Naive thymus-derived CD4-positive, alpha-beta T cell (primary cell): ENCODE measurements at regions not wholly inside any gene's neighbourhood (a gene's known extent, or its start where the extent isn't known, plus 50 kb on each side); places are given as distances from the start of the nearest gene placed in this dataset.

Experiments
- ATAC-seq: fragments of 150-1000 bp; cut with Tn5 transposase; 2 replicates; pipeline ENCODE4 v1.10.0; 2021; ENCODE audit warnings: mild to moderate bottlenecking, moderate library complexity
- CTCF ChIA-PET: fragments of 350-600 bp; sonication (Branson Sonifier 250); formaldehyde crosslinking; loops from one replicate; lab custom pipeline; 2021; ENCODE audit warnings: antibody characterized with exemption; lab: Charles Lee
- POLR2A ChIA-PET: fragments of 350-600 bp; sonication (Branson Sonifier 250); formaldehyde crosslinking; loops from one replicate; lab custom pipeline; 2021; ENCODE audit warnings: antibody characterized with exemption, inconsistent platforms; lab: Charles Lee
- DNase-seq, 9 donors: peaks; one replicate each; pipeline versions ENCODE4 v3.0.0 to v3.0.0-alpha.2; 2020 to 2022; ENCODE audit warnings: mixed read lengths in 1 of 9
- H3K27ac ChIP-seq: one replicate; pipeline ENCODE4 v1.7.0; 2013; ENCODE audit warnings: mild to moderate bottlenecking, low read depth, low read length, moderate library complexity
- H3K27me3 ChIP-seq, 2 donors: one replicate each; pipeline ENCODE4 v1.7.0; 2013; ENCODE audit warnings: low read length in 2 of 2, mild to moderate bottlenecking in 2 of 2, moderate library complexity in 2 of 2; ENCODE audit not compliant: control insufficient read depth in 2 of 2, insufficient read depth in 2 of 2
- H3K36me3 ChIP-seq, 3 experiments: 1 replicate in 2 of 3; 2 replicates in 1 of 3; pipeline ENCODE4 v1.7.0; 2013; ENCODE audit warnings: low read length in 3 of 3, mild to moderate bottlenecking in 3 of 3, moderate library complexity in 1 of 3; ENCODE audit not compliant: insufficient read depth in 3 of 3, control insufficient read depth in 2 of 3
- H3K4me1 ChIP-seq, 2 donors: one replicate each; pipeline ENCODE4 v1.7.0; 2013; ENCODE audit warnings: low read length in 2 of 2, mild to moderate bottlenecking in 2 of 2, moderate library complexity in 1 of 2; ENCODE audit not compliant: control insufficient read depth in 2 of 2, insufficient read depth in 2 of 2
- H3K4me3 ChIP-seq: 2 replicates; pipeline ENCODE4 v1.7.0; 2013; ENCODE audit warnings: mild to moderate bottlenecking, low read length
- H3K9me3 ChIP-seq, 3 experiments: 1 replicate in 2 of 3; 2 replicates in 1 of 3; pipeline ENCODE4 v1.7.0; 2013; ENCODE audit warnings: low read length in 3 of 3; ENCODE audit not compliant: control insufficient read depth in 2 of 3
- H3K27ac Mint-ChIP-seq, 9 donors: one replicate each; pipeline ENCODE4 v1.8.0; 2020 to 2022; ENCODE audit warnings: mixed read lengths in 9 of 9, mild to moderate bottlenecking in 8 of 9, moderate library complexity in 5 of 9, inconsistent platforms in 2 of 9
- H3K27me3 Mint-ChIP-seq, 5 donors: one replicate each; pipeline ENCODE4 v1.8.0; 2021 to 2022; ENCODE audit warnings: mixed read lengths in 5 of 5, mild to moderate bottlenecking in 1 of 5
- H3K36me3 Mint-ChIP-seq, 5 donors: one replicate each; pipeline ENCODE4 v1.8.0; 2020 to 2022; ENCODE audit warnings: mixed read lengths in 5 of 5, mild to moderate bottlenecking in 3 of 5, inconsistent platforms in 1 of 5
- H3K4me1 Mint-ChIP-seq, 7 donors: one replicate each; pipeline ENCODE4 v1.8.0; 2020 to 2022; ENCODE audit warnings: mixed read lengths in 7 of 7, mild to moderate bottlenecking in 3 of 7, inconsistent platforms in 1 of 7
- H3K4me3 Mint-ChIP-seq, 10 donors: one replicate each; pipeline ENCODE4 v1.8.0; 2020 to 2022; ENCODE audit warnings: mild to moderate bottlenecking in 10 of 10, mixed read lengths in 10 of 10, moderate library complexity in 6 of 10, inconsistent platforms in 2 of 10
- H3K9me3 Mint-ChIP-seq, 11 donors: one replicate each; pipeline ENCODE4 v1.8.0; 2020 to 2022; ENCODE audit warnings: mixed read lengths in 11 of 11, mild to moderate bottlenecking in 4 of 11, inconsistent platforms in 1 of 11, moderate library complexity in 1 of 11
- intact Hi-C, 2 donors: fragments of 100-400 bp; cut with micrococcal nuclease; formaldehyde crosslinking; loops; one replicate each; pipeline ENCODE4 v1.15.1; 2023

DNA sequence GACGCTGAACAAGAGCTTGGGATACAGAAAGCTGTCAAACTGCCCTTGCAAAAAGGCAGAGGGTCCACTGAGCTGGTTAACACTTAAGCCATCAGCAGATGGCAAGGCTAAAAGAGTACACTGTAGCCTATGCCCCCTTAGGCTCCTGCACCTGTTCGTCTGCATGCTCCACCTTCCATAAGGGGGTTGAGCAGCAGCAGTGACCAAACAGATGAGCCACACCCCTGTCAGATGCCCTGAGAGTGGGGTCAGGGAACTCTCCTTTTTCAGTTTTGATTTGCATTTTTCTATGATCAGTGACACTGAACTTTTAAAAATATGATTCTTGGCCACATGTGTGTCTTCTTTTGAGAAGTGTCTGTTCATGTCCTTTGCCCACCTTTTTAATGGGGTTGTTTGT is 402.5 kb upstream of the FAM98A start:
- CTCF ChIA-PET = no interaction called here
- H3K4me3 Mint-ChIP-seq = no peak overlapping the region

DNA sequence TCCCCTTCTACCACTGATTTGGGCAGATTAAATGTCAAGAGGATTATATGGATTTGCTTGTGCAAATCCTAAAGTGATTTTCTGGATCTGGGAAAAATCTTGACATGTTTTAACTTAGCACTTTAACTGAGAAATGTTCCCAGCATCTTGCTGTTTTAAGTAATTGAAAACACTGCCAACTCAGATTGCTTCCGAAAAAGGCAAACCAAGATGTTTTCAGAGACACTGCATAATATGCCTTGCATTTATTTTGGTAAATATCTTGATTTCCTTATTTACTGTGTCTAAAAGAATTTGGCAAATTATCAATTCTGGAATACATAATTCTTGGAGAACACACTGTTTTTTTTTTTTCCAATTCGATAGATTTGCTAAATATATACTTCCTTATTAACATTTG is 385.0 kb upstream of the FAM98A start:
- H3K9me3 Mint-ChIP-seq = peaks cover 0 to 19% (median 8%) of the 10 kb centered on the region in 11 donors
- H3K27ac Mint-ChIP-seq = no peak overlapping the region
- H3K36me3 Mint-ChIP-seq = no peaks in the 10 kb centered on the region
- no peaks in the 10 kb centered on the region for H3K36me3 ChIP-seq
- H3K27ac ChIP-seq = no peak overlapping the region
- ChIA-PET CTCF (no interaction called here), POLR2A (no interaction called here)
- no peaks in the 10 kb centered on the region for H3K27me3 ChIP-seq
- H3K4me3 Mint-ChIP-seq = no peak overlapping the region
- intact Hi-C loops = no loop called here
- no peaks in the 10 kb centered on the region for H3K9me3 ChIP-seq
- no peaks in the 10 kb centered on the region for H3K4me1 Mint-ChIP-seq
- peaks cover 0 to 7% (median 0%) of the 10 kb centered on the region in 5 donors for H3K27me3 Mint-ChIP-seq
- ATAC-seq = no peak
- H3K4me3 ChIP-seq = no peak overlapping the region
- no peaks in the 10 kb centered on the region for H3K4me1 ChIP-seq
- DNase-seq = no peak

More for the DNA sequence above, 402.5 kb upstream of the FAM98A start:
- intact Hi-C loops = no loop called here
- Histone ChIP-seq H3K4me3 (no peak overlapping the region), H3K9me3 (peaks cover 0 to 10% (median 0%) of the 10 kb centered on the region in 3 experiments), H3K36me3 (no peaks in the 10 kb centered on the region), H3K27ac (no peak overlapping the region), H3K4me1 (no peaks in the 10 kb centered on the region), H3K27me3 (no peaks in the 10 kb centered on the region)
- Mint-ChIP-seq H3K4me1 (no peaks in the 10 kb centered on the region), H3K27me3 (no peaks in the 10 kb centered on the region), H3K36me3 (no peaks in the 10 kb centered on the region), H3K27ac (no peak overlapping the region), H3K9me3 (peaks cover 0 to 28% (median 14%) of the 10 kb centered on the region in 11 donors)
- POLR2A ChIA-PET = no interaction called here
- ATAC-seq (no peak), DNase-seq (no peak)

DNA sequence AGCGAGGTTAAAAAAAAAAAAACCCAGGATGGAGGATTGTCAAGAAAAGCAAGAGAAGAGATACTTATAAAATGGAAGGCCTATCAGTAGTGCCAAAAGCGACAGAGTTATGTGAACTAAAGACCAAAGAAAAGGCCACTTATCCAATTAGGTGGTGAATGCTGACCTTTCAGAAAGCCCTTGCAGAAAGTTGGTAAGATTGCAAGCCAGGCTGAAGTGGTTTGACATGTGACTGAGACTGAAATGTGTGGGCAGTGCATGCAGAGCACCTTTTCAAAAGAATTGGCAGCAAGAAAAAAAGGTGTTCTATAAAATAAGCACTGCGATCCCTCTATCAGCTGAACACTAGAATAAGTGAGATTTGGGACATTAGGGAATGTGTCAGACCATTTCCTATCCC is 379.4 kb upstream of the FAM98A start:
- Histone ChIP-seq H3K9me3 (no peaks in the 10 kb centered on the region), H3K4me3 (no peak overlapping the region), H3K27ac (no peak overlapping the region), H3K36me3 (no peaks in the 10 kb centered on the region), H3K27me3 (no peaks in the 10 kb centered on the region), H3K4me1 (no peaks in the 10 kb centered on the region)
- Mint-ChIP-seq H3K4me3 (no peak overlapping the region), H3K36me3 (no peaks in the 10 kb centered on the region), H3K4me1 (no peaks in the 10 kb centered on the region), H3K9me3 (peaks cover 1 to 15% (median 9%) of the 10 kb centered on the region in 11 donors), H3K27me3 (peaks cover 0 to 7% (median 0%) of the 10 kb centered on the region in 5 donors), H3K27ac (no peak overlapping the region)
- ChIA-PET POLR2A (no interaction called here), CTCF (no interaction called here)
- intact Hi-C loops = no loop called here
- ATAC-seq (no peak), DNase-seq (no peak)

DNA sequence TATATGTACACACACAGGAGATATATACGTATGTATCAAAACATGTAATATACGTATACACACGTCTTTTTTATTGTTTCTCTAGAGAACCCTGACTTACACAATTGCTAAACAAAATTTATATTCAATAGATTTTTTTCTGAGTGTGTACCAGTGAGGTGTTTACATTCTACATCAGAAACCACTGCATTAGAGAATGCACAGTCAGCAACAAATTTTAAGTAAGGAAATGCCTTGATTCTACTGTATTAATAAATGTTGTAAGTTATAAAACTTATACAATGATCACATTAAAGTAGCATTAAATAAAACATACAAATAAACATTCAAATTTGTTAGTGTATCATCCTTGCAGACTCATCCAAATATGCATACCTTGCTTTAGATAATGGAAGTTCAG is 376.4 kb upstream of the FAM98A start:
- peaks cover 1 to 13% (median 5%) of the 10 kb centered on the region in 11 donors for H3K9me3 Mint-ChIP-seq
- no peaks in the 10 kb centered on the region for H3K36me3 ChIP-seq
- H3K27ac Mint-ChIP-seq = no peak overlapping the region
- H3K27me3 Mint-ChIP-seq = peaks cover 0 to 4% (median 0%) of the 10 kb centered on the region in 5 donors
- H3K9me3 ChIP-seq = no peaks in the 10 kb centered on the region
- H3K4me3 ChIP-seq = no peak overlapping the region
- no peaks in the 10 kb centered on the region for H3K27me3 ChIP-seq
- DNase-seq (no peak), ATAC-seq (no peak)
- H3K4me3 Mint-ChIP-seq = no peak overlapping the region
- no peaks in the 10 kb centered on the region for H3K4me1 Mint-ChIP-seq
- intact Hi-C loops = no loop called here
- no peaks in the 10 kb centered on the region for H3K4me1 ChIP-seq
- no peak overlapping the region for H3K27ac ChIP-seq
- no peaks in the 10 kb centered on the region for H3K36me3 Mint-ChIP-seq
- POLR2A ChIA-PET = no interaction called here
- CTCF ChIA-PET = no interaction called here

DNA sequence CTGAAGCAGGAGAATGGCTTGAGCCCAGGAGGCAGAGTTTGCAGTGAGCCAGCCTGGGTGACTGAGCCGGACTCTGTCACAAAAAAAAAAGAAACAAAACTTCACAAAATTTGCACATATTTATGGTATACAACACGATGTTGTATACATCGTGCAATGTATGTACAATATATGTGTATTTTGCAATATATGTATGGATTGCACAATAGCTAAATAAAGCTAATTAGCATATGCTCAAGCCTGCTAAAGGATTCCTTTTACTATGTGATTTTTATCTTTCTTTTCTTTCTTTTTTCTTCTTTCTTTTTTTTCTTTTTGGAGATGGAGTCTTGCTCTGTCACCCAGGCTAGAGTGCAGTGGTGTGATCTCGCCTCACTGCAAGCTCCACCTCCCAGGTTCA is 368.0 kb upstream of the FAM98A start:
- H3K4me1 Mint-ChIP-seq = no peaks in the 10 kb centered on the region

DNA sequence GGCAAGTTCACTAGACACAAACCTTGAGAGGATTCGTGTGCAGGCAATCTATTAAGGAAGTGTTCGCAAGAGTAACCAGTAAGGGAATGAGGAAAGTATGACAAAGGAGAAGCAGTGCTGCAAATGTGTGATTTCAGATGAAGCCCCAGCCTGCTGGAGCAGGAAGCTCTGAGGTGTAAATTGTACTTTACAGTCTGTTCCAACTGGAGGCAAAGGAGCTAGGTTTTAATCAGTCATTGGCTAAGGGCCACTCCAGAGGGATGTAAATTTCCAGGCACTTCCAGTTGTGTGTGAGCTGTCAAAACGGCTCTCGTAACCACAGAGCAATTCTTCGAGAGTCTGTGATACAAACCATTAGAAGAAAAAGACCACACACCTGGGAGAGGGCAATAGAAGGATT is 359.5 kb upstream of the FAM98A start:
- Mint-ChIP-seq H3K9me3 (peaks cover 0 to 4% (median 0%) of the 10 kb centered on the region in 11 donors), H3K27ac (no peak overlapping the region), H3K36me3 (no peaks in the 10 kb centered on the region), H3K4me3 (no peak overlapping the region), H3K4me1 (no peaks in the 10 kb centered on the region), H3K27me3 (peaks cover 0 to 14% (median 0%) of the 10 kb centered on the region in 5 donors)
- Histone ChIP-seq H3K27me3 (no peaks in the 10 kb centered on the region), H3K4me3 (no peak overlapping the region), H3K27ac (no peak overlapping the region), H3K9me3 (no peaks in the 10 kb centered on the region), H3K36me3 (no peaks in the 10 kb centered on the region), H3K4me1 (no peaks in the 10 kb centered on the region)
- no peak for ATAC-seq
- intact Hi-C loops = no loop called here
- DNase-seq = no peak
- ChIA-PET CTCF (no interaction called here), POLR2A (no interaction called here)

More for the DNA sequence above, 368.0 kb upstream of the FAM98A start:
- no peaks in the 10 kb centered on the region for H3K36me3 Mint-ChIP-seq
- H3K27ac ChIP-seq = no peak overlapping the region
- no peaks in the 10 kb centered on the region for H3K36me3 ChIP-seq
- intact Hi-C loops = no loop called here
- H3K9me3 Mint-ChIP-seq = peaks cover 0 to 8% (median 0%) of the 10 kb centered on the region in 11 donors
- no peak for ATAC-seq
- ChIA-PET CTCF (no interaction called here), POLR2A (no interaction called here)
- peaks cover 0 to 4% (median 0%) of the 10 kb centered on the region in 5 donors for H3K27me3 Mint-ChIP-seq
- H3K4me3 Mint-ChIP-seq = no peak overlapping the region
- H3K4me3 ChIP-seq = no peak overlapping the region
- no peaks in the 10 kb centered on the region for H3K4me1 ChIP-seq
- peaks cover 0 to 3% of the 10 kb centered on the region in 2 donors for H3K27me3 ChIP-seq
- DNase-seq = no peak
- H3K9me3 ChIP-seq = no peaks in the 10 kb centered on the region
- no peak overlapping the region for H3K27ac Mint-ChIP-seq

DNA sequence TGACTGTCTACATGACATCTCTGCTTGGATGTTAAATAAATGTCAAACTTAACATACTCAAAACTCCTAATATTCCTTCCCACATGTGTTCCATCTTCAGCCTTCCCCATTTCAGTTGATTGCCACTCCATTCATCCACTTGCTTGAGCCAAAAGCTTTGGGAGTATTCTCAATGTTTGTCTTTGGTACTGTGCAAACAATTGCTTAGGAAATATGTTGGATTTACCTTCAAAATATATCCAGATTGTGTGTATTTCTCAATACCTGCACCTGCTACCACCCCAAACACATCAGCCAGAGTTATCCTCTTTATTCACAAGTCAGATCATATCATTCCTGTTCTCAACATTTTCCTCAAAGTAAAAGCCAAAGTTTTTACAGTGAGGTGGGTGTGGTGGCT is 350.3 kb upstream of the FAM98A start:
- intact Hi-C loops = no loop called here

More for the DNA sequence above, 350.3 kb upstream of the FAM98A start:
- H3K4me3 Mint-ChIP-seq = no peak overlapping the region
- peaks cover 0 to 17% (median 4%) of the 10 kb centered on the region in 11 donors for H3K9me3 Mint-ChIP-seq
- no peak overlapping the region for H3K27ac ChIP-seq
- H3K4me1 ChIP-seq = no peaks in the 10 kb centered on the region
- H3K36me3 ChIP-seq = no peaks in the 10 kb centered on the region
- no peak for DNase-seq
- H3K27me3 ChIP-seq = no peaks in the 10 kb centered on the region
- H3K36me3 Mint-ChIP-seq = no peaks in the 10 kb centered on the region
- H3K4me3 ChIP-seq = no peak overlapping the region
- ChIA-PET POLR2A (no interaction called here), CTCF (no interaction called here)
- no peak overlapping the region for H3K27ac Mint-ChIP-seq
- H3K4me1 Mint-ChIP-seq = no peaks in the 10 kb centered on the region
- no peaks in the 10 kb centered on the region for H3K9me3 ChIP-seq
- no peaks in the 10 kb centered on the region for H3K27me3 Mint-ChIP-seq
- ATAC-seq = no peak
